A172 (cell line): ENCODE measurements at regions not wholly inside any gene's neighbourhood (a gene's known extent, or its start where the extent isn't known, plus 50 kb on each side); places are given as distances from the start of the nearest gene placed in this dataset.

Experiments
- DNase-seq: peaks from one replicate; pipeline ENCODE4 v3.0.0-alpha.2; 2015; ENCODE audit warnings: low spot score

DNA sequence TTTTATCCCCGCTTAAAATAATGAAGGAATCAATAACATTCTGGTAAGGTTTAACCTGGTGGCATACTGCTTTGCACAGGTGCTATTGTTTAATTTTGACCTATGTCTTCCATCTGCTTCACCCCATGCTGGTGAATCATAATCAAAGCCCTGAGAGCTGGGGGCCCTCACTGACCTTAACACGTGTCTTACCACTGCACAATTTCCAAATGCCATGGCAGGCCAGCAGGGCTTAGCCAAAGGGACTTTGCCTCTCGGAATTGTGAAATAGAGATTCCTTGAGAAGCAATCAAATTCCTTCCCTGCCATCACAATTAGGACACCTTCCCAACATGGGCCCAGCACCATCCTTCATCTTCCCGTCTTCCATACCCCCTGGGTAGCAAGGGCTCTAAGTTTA lies 242.6 kb upstream of the THBS1 start:
- no peak for DNase-seq

DNA sequence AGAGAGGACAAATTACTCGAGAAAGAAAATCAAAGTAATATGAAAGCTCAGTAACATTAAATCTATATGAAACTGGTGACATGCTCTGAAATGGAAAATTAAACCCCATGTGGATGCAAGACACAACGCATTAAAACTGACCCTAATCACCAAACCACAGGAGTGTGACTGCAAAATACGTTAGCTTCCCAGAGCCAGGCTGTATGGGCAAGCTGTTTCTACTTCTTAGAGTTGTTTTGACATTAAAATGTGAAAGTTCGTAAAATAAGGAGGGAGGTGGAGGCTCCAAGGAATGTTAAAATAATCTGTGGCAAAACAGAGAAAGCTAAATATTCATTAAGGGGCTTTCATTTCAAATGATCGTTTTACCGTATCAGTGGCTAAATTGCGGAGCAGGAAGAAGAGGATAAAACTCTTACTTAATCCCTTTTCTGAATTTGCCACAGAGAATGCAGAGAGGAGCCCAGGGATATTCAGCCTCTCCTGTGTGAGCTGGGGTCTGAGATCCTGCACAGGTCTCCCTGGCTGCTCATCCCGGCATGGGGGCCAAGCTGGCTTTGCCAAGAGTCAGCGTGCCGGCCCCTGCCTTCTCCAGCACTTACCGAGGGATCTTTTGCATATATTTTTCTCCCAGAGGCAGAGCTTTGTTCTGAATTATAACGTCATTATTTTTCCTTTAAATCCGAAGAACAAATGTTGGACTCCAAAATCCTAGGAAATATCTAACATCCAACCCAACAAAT lies 239.8 kb upstream of the THBS1 start:
- no peak for DNase-seq

DNA sequence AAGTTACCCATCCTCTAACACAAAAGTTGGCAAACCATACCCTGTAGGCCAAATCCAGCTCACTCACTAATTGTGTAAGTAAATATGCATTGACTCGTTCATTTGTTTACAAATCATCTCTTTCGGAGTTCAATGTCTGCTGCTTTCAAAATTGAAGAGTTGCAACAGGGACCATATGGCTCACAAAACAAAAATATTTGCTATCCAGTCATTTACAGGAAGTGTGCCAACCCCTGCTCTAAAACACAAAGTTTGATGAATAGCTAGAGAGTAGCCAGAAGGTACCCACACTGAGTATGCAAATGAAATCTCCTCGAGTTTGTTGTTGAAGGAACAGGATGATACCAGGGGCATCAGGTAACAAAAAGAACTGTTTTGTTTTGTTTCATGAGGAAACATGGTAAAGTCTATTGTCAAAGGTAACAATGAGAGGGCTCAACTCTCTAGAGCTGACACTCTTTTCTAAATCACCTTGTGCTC lies 236.2 kb upstream of the THBS1 start:
- no peak for DNase-seq

DNA sequence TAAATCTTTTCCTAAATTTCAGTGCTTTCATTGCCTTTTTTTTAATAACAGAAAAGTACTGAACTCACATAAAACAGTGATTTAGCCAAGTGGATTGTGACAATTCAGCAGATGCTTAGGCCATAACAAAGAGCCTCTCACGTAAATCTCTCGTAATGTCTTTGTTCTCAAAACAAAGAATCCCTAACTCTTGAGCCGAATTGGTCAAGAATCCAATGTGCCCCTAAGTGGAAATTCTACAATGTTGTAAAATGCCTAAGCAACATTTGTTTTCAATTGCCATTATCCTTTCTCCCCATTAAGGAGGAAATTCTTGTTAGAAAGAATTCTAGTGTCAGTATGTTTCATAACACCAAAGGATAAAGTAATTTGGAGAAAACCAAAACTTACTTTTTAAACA lies 235.7 kb upstream of the THBS1 start:
- DNase-seq: no peak

DNA sequence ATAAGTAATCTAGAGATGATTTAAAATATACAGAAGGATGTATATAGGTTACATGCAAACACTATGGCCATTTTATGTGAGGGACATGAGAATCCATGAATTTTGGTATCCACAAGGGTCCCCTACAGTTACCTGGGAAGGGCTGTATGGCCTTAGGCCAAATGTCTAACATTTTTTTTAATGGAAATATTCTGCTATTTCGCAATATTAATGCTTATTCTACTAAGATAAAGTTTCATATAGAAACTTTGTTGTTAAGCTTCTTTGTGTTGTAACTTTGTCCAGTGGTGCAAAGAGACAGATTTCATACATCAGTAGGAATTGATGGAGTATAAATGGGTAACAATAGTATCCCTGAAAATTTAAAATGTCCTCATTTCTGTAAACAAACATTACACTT lies 233.4 kb upstream of the THBS1 start:
- DNase-seq: no peak

DNA sequence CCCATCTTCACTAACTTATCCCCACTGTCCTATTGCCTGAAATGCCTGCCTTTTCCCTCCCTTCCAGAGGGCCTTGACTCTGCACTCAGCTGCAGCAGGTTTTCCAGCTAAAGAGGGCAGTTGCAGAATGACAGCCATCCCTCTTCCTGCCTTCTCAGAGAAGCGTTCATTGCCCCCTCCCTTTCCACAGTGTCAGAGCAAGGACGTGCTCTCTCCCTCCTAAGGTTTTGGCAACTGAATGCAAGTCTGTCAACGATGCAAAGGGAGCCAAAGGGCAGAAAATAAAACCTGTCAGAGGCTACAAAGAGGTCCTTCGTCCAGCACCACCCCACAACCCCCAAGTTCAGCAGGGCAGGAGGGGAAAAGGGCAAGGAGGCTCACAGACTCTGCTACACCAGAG lies 230.1 kb upstream of the THBS1 start:
- no peak for DNase-seq

DNA sequence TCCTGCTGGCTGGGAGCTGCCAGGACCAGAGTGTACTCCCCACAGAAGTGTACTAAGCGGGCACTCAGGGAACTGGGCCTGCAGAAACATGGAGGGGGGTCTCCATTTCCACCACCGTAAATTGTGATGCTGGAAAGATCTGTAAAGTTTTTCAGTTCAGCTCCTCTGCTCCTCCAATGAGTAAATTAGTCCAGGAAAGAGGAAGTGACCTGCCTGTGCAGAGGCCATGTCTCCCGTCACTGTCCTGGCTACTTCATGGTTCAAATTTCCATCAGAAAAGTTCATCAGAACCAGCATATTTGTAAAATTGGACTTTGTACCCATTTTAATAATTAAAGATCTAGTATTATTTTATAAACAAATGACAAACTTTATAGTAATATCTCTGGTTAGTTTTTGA lies 226.7 kb upstream of the THBS1 start:
- DNase-seq: no peak

DNA sequence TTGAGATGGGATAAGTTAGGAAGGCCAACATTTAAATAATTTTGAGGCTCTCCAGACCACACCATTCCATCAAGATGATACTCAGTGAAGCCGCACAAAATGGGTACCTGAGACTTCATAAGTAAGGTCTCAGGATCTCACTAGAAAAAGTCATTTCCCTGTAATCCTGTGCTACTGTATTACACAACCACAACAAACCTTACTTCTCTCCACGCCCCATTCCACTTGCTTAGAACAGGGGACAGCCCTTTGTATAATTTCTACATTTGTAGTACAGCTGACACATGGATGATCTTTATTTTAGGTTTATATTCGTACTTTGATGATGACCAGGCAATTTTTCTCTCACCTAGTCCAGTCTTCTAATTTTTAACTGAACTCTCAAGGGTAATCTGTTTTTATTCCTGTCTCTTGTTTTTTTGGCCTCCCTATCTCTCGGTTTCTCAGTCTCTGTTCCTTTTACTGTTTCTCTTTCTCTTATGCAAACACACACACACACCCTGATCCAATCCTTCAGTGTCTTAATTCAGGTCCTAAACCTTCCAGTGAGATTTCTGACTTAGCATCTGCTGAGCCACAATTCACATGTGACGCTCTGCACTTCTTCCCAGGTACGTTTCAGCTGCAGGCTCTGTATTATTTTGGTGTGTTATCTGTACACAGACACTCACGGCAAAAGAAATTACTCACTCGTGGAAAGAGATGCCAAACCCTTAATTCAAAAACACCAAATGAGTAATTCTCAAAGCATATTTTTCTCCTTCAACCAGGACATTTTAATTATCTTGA lies 223.2 kb upstream of the THBS1 start:
- DNase-seq: no peak

DNA sequence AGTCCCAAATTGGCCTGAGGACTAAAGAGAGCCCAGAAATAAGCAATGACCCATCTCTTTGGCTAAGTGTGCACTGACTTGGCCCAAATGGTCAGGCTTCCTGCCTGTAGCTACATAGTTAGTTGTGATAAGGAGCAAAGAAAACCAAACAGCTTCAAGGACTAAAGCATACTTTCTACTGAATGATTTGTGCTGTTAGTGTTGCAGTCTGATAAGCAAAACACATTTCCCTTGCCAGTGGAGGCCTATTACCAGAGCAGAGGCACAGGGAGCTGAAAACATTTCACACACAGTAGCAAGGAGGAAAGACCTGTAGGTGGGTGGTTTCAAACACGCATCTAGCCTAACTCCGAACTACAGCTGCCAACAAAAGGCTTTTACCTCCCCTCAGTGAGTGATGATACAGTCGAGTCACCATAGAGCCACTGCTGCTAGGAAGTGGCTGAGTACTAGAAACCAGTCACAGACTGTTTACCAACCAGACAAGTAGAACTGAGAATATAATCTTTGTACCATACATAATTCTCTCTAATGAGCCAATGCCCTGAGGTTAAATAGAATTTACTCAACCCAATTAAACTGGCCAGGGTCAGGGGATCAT lies 222.3 kb upstream of the THBS1 start:
- DNase-seq: no peak

DNA sequence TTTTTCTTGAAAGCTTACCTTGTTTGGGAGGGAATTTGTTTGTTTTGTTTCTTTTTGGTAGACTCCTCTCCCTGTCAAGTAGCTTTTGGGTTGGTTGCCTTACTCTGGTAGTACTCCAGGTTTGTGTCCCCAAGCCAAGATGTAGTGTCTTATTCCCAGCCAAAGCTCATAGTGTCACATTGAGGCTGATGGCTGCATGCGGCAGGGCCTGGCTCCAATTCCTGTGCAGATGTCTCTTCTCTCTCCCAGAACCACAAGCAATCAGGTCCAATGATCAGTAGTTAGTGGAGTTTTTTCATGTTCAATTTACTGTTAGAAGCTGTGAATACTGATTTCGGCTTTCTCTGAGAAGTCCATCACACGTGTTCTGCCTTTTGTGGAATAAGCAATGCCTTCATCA lies 221.1 kb upstream of the THBS1 start:
- no peak for DNase-seq

DNA sequence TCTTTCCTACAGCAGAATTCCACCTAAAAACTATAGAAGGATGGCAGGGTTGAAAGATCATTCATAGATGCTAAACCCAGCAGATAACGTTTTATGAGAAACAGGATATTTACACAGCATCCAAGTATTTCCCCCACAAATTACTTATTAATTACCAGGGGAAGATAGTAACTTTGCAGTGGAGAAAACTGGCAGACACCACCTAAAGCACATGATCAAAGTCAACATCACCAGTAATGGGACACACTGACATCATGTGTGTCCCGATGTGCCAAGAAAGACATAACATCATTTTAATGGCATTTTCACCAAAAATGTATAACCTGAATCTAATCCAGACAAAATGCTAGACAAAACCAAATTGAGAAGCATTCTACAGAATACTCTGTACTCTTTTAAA lies 220.4 kb upstream of the THBS1 start:
- no peak for DNase-seq

DNA sequence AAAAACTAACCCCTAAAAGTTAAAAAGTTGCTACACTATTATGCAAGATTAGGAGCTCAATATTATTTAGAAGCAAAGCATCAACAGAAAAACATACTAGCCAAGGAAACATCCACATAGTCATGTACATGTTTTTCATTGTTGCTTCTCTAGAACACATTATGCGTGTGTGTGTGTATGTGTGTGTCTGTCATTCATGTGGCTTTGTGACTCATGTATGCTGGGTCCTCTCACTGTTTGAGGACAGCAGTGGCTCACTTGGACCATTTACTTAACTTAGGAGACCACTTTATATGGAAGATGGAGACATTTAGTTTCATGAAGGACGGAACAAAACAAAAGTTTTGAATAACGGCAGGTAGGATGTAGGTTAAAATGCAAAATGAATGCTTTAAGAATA lies 219.4 kb upstream of the THBS1 start:
- DNase-seq: no peak

DNA sequence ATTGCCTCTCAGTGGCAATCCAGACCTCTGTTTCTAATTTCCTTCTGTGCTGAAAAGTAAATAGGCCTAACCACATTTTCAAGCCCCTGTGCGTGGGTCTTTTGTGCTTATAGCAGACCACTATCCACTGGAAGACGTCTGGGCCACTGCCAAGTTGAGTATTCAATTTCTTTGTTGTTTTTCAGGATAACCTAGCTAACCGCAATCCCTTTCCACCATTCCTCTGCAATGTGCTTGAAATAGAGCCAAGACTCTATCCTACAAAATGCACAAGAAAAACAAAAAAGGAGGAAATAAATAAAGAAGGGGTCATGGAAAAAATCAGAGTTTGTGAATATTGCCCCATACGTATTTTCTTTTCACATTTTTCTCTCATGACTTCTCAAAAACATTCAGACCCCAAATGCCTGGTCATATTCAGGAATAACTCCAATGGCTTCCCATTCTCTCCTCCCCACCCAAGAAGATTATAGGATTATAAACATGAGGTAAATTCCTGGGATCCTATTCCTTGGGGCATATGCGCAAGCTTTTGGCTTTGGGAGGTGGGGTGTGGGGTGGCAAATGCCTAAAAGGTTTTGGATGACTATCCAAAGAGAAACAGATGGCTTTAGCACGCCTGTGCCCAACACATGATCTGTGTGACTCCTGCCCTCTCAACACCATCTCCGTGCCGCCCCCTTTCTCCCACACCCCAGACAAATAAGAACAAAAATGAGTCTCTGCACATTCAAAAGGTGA lies 217.9 kb upstream of the THBS1 start:
- no peak for DNase-seq

DNA sequence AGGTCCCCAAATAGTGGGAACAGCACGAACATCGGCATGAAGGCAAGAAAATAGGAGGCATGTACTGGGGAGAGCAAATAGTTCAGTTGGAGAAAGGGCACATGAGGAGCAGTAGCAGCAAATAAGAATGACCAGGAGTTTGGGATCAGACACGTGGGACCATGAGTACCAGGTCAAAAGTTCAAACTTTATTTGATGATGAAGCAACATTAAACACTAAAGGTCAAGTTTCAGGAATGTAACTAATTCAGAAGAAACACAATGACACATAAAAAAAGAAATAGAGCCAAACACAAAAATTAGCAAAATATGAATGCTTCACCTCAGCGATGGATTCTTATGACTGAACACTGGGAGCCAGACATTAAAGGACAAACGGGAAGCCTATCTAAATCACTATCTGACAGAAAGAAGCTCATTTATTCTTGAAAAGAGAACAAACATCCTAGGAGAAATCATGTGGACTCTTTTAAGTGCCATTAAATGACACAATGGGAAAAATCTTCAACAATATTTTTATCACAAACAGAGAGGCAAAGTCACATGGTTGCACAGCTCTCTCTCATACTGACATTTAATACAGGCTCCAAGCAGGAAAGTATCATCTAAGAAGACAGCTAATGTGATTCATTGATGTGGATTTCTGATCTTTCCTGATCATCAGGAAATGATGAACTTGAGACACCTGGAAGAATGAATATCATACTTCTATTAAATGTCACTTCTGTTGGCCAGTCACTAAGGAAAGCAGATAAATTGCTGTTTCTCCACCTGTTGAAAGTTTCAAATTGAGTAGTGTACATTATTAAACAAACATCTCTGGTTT lies 216.9 kb upstream of the THBS1 start:
- DNase-seq: no peak

DNA sequence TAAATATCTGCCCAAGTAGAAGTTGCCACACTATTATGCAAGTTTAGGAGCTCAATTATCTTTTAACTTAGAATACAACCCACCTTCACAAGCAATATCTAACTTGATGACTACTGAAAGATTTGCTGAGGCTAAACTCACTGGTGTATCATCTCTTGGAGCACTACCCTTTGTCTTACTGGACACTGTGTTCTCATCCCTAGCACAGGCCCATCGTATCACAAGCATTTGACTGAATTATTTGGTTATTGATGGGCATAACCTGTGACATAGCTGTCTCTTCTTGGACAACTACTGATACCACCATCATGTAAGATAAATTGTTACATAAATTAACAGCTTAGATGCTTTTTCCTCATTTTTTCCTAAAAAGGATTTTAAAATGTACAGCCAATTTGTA lies 216.2 kb upstream of the THBS1 start:
- DNase-seq: no peak

DNA sequence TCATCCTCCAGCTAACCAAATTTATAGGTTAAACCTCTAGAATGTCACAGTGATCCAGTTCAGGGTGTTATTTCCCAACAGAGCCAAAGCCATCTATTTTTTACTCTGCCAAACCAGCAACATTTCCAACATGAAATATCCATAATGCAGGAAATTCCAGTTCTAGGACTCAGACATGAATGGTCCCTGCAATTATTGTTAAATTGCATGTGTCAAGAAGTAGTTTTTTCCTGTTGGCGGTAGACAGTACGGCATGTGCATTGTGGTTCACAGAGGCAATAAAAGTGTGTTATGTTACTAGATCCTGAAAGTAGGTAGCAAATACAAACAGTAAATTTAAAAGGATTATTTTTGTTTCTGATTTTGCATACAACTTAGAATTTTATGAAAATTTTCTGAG lies 215.7 kb upstream of the THBS1 start:
- DNase-seq: no peak

DNA sequence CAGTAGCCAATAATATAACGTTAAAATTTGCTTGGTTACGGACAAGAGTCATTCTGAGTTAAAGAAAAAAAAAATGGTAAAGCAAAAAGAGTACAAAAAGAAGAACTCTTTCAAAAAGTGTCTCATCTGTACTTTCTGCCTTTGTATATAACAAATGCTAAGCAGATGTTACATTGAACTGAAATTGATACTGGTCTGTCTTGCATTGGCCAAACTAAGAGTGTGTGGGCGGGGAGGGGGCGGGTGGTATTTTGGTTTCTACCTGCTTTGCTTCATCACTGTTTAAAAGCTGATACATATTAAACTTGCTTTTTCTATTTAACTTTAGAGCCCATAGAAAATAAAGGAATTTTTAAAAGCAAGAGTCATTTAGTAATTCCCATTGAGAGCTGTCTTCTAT lies 215.0 kb upstream of the THBS1 start:
- no peak for DNase-seq

DNA sequence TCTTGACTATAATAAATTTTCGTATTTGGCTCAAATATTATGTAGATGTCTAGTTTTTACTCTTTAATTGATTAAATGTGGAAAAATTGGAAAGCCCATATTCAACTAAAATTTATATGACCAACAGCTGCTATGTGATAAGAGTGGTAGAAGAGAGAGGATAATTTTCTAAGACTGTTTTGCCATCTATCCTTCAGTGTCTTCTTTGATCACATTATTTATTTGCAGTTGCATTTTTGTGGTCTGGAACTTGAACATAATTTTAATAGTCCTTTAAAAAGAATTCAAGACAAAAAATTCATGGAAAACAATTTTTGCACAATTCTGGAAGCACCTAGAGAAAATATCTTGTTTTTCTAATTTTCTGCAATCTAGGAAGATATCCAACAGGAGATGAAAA lies 213.3 kb upstream of the THBS1 start:
- DNase-seq: no peak

DNA sequence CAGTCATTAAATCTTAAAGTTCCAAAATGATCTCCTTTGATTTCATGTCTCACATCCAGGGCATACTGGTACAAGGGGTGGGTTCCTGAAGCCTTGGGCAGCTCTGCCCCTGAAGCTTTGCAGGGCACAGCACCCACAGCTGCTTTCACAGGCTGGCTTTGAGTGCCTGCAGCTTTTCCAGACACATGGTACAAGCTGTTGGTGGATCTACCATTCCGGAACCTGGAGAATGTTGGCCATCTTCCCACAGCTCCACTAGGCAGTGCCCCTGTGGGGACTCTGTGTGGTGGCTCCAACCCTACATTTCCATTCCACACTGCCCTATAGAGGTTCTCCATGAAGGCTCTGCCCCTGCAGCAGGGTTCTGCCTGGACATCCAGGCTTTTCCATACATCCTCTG lies 211.1 kb upstream of the THBS1 start:
- no peak for DNase-seq

DNA sequence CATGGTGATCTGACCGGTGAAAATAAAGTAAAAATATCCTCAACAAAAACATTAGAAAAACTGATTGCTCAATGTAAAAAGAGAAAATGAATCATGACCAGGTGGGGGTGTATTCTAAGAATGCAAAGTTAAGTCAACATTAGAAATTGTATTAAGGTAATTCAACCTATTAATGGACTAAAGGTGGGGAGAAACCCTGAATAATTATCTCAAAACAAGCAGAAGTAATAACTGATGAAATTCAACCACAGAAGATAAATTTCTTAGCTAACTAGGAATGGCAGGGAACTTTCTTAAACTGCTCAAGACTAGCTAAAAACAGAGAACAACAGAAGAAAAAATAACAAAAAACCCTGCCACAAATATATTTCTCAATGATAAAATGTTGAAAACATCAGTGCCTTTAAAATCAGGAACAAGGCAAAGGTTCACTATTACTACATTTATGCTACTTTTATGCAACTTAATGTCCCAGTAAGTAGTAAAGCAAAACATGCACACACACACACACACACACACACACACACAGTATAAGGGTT lies 204.4 kb upstream of the THBS1 start:
- DNase-seq: no peak

DNA sequence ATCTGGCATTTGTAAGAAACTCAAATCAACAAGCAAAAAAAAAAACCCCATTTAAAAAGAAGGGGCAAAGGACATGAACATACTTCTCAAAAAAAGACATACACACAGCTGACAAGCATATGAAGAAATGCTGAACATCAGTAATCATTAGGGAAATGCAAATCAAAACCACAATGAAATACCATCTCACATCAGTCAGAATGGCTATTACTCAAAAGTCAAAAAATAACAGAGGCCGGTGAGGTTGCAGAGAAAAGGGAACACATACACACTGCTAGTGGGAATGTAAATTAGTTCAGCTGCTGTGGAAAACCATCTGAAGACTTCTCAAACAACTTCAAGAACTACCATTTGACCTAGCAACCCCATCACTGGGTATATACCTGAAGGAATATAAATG lies 199.4 kb upstream of the THBS1 start:
- DNase-seq: no peak
